GM21825 (cell line): ENCODE measurements at regions not wholly inside any gene's neighbourhood (a gene's known extent, or its start where the extent isn't known, plus 50 kb on each side); places are given as distances from the start of the nearest gene placed in this dataset.
"Not testable (repeated sequence)": the region's sequence is repeated elsewhere in the genome, so short reads cannot be mapped to it uniquely, and the experiment has no call there.

Experiments
- ATAC-seq: cut with Tn5 transposase; IDR thresholded peaks from one replicate; pipeline ENCODE4 v1.9.1; 2021; ENCODE audit warnings: mild to moderate bottlenecking, moderate library complexity; ENCODE audit not compliant: unreplicated experiment

DNA sequence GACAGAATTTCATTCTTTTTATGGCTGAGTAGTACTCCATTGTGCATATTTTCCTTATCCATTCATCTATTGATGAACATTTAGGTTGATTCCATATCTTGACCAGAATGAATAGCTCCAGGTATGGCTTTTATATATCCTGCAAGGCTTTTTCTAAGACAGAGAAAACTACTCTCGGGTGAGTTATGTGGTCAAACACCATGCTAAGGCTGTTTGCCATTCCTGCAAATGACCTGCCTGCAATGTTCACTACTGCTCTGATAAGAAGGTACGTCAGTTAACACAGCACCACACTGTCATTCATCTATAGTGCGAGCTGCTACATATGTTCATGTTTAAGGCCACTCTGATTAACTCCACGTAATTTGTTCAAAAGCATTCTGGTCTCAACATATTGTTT, 256.8 kb upstream of the RGMB start:
- ATAC-seq = no peak

DNA sequence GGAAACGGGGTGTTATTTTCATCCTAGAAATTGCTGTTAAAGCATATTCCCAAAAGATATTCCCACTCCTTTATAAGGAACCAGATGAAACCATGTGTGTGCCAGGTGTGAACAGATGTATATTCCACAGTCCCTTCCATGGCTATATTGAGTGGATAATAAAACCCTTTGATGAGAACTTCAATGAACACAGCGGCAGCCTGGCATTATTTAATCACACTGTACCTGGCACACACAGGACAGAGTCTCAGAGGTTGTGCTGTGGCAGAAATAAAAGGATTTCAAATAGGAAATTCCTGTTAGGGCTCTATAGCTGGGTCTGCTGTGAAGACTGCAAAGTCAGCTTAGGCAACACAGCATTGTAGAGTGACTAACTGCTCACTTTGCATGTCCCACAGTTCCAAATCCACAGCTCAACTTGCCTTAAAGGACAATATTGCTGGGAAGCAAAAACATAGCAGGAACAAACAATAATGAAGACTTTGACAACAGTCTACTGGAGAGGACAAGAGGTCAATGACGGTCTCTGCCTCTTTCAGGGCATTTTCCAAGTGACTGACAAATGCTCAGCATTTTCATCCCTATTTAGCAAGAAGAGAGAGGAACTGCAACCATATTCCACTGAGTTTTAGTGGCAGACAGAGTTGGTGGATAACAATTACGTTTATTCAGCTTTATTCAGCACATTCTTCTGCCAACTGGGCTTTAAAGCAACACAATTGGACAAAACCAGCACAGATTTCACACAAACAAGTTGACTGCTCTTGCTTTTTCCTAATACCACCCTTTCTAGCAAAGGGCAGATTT, 255.7 kb upstream of the RGMB start:
- ATAC-seq = no peak

DNA sequence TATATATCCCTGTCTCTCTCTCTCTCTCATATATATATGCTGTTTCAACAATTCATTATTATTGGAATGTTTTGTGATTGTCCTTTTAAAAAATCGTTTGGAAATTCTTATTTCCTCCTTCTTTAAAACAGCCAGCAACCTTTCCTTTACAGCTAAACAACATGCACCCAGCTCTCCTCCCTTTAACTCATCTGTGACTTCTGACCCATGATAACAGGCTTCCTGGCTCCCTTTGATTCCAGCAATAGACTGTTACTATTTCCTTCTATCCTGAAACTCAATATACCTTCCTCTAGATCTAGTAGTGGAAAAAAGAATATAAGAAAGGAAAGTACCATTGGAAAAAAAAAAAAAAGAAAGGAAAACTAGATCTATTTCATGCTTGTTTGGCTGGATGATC, 254.7 kb upstream of the RGMB start:
- ATAC-seq = no peak

DNA sequence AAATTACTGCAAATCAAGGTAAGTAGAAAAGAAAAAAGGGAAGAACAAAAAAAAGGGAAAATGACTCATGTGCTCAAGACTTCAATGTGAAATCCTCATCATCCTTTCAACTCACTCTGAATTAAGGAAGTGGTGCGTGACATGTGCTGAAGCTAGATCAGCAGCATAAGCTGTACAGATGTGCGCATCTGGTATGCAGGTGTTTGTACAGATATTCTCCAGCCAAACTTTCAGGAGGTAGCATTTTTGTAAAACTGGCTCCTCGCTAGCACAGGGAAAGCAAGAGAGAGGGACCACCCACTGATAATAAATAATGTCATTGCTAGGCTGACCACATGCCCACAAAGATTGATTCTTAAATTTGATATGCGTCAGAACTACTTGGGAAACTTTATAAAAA, 253.9 kb upstream of the RGMB start:
- ATAC-seq = no peak

DNA sequence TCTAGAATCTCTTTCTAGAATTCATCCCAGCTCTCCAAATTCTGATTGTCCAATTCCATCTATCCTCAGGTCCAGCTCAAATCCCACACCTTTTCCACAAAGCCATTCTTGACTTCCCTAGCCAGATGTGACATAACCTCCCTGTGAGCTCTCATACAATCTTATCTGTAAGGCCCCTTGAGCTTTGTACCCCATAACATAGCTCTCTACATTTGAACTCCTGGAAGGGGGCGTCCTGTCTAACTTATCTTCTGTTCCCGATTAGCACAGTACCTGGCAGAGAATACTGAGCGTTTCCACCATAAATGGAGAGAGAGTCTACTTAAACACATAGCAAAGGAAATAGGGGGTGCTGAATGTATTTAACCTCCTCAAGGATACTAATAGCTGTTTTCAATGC, 251.6 kb upstream of the RGMB start:
- ATAC-seq = no peak

DNA sequence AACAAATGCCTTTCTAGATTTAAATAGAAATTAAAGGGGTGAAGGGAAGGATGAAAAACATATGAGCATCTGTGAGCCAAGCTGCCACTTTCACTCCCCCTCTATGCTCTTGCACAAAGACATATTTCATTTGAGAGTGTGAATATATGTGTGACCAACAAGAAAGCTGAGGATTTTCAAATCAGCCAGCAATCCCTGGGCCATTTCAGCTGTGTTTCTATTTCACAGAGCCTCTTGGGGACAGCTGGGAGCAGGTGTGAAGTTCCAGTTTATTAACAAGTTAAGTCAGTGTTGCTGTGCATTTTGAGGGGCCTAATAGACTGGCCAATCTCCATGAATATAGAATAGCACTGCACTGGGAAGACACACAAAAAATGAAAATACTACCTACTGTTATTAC, 248.7 kb upstream of the RGMB start:
- ATAC-seq = no peak

DNA sequence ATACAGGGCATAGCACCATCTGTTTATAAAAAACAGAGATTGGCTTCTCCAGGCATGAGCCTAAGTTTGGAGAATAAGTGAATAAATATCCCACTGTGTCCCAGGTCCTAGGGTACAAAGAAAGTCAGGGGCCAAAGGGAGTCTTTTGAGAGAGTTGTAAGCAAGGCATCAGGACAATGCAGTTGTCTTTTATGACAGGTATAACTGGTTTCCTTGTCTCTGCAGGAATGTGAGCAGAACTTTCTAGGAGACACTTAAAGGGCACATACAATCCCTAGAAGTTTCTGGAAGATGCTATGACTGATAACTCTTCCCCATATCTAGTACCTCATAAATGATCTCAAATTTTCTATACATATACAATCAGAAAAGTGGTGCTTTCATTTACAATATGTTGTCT, 245.6 kb upstream of the RGMB start:
- no peak for ATAC-seq

DNA sequence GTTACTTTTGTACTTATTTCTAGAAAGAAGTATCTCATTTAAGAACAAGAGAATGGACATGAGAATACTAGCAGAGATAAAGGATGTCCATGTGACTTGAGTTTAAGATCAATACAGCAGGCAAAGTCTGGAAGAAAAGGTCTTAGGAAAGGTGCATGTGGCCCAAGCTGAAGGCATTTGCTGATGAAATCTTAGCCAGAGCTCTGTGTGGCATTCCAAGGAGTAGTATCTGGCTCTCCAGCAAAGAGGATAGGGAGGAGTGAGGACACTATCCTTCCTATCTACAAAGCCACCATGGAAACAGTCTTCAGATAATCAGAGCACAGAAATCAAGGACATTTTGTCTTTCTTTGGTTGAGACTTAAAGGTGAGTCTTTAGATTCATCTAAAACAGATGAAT, 244.1 kb upstream of the RGMB start:
- ATAC-seq = no peak

DNA sequence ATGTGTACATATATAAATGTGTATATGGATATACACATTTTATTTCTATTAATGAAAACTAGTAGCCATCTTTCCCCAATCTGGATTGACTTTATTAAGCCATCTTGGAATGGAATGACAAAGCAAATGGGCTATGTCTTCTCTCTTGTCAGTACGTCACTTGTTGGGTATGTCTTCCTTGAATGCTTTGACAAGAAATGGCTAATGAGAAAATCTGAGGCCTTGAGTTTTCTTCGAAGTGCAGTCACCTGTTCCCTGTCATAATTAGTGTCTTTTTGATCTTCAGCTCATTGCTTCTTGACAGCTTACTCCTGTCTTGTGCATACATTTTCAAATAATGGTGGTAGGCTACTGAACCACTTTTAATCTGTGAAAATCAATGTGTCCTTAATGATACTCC, 243.2 kb upstream of the RGMB start:
- no peak for ATAC-seq

DNA sequence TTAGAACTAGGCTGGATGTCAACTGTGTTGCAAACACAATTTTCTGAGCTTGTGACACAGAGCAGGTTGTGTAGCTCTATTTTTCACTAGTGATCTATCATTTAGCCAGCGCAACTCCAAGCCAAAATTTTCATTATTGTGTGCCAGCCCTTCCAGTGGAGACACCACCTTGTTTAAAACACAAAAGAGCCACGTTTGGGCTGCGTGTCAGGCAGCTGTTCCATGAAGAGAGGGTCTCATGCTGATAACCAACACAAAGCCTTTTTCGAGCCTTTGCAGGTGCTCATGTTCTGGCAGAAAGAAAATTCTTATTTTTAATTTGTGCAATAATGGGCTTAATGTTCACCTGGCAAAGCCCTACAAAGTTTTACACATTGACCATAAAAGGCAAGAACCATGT, 237.6 kb upstream of the RGMB start:
- no peak for ATAC-seq

DNA sequence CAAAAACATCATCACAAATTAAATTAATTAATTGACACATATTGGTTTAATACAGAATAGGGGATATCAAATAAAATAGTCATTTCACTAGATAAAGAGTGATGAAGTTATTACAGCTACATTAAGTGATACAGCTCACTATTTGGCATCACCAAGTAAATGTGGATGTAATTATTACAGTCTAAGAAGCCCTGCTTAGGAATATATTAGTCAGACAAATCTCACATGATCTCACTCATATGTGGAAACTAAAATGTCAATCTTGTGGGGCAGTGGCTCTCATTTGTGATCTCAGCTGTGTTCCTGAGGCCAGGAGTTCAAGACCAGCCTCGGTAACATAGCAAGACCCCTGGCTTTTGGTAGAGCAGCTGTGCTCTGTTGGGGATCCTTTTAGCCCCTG, 233.4 kb upstream of the RGMB start:
- no peak for ATAC-seq

DNA sequence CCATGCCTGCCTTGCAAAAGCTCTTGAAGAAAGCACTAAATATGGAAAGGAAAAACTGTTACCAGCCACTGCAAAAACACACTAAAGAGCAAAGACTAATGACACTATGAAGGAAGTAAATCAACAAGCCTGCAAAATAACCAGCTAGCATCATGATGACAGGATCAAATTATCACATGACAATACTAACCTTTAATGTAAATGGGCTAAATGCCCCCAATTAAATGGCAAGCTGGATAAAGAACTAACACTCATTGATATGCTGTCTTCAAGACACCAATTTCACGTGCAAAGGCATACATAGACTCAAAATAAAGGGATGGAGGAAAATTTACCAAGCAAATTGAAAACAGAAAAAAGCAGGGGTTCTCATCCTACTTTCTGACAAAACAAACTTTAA, 231.8 kb upstream of the RGMB start:
- ATAC-seq = no peak

DNA sequence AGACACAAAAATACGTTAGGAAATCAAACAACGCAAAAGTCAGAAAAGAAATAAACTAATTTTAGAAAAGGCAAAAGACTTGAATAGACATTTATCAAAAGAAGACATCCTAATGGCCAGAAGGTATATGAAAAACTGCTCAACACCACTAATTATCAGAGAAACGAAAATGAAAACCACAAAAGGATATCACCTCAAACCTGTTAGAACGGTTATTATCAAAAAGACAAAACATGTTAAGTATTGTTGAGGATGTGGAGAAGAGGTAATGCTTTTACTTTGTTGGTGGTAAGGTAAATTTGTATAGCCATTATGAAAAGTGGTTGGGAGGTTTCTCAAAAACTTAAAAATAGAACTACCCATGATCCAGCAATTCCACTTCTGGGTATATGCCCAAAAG, 230.0 kb upstream of the RGMB start:
- no peak for ATAC-seq

DNA sequence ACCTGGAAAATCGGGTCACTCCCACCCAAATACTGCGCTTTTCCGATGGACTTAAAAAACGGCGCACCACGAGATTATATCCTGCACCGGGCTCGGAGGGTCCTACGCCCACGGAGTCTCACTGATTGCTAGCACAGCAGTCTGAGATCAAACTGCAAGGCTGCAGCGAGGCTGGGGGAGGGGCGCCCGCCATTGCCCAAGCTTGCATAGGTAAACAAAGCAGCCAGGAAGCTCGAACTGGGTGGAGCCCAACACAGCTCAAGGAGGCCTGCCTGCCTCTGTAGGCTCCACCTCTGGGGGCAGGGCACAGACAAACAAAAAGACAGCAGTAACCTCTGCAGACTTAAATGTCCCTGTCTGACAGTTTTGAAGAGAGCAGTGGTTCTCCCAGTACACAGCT, 226.5 kb upstream of the RGMB start:
- not testable (repeated sequence) for ATAC-seq

DNA sequence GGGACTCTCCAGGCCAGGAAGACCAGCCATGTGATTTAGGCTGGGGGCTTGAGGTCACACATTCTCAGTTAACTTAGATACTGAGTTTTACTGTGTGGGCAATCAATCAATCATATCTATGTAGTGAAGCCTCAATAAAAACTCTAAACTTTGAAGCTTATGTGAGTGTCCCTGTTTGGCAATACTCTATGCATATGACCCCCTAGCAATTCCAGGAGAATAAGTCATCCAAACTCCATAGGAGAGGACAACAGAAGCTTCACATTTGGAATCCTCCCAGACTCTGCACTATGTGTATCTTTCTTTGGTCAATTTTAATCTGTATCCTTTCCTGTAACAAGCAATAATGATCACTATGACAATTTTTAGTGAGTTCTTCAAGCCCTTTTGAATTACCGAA, 216.8 kb upstream of the RGMB start:
- ATAC-seq = no peak

DNA sequence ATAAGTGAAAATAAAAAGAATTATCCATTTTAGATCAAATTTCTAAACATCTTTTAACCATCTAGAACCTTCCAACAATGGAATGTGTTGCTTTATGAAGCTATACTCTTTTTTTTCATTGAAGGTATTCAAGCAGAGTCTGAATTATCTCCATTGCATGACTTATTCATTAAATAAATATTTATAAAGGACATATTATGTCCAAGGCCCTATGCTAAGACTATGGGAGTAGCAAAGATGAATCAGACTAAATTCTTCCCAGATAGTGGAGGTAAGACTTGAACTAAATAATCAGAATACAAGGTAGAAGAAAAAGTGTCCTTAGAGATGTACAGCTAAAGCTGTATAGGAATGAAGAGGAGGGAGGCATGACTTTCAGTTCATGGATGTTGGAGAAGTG, 215.5 kb upstream of the RGMB start:
- no peak for ATAC-seq

DNA sequence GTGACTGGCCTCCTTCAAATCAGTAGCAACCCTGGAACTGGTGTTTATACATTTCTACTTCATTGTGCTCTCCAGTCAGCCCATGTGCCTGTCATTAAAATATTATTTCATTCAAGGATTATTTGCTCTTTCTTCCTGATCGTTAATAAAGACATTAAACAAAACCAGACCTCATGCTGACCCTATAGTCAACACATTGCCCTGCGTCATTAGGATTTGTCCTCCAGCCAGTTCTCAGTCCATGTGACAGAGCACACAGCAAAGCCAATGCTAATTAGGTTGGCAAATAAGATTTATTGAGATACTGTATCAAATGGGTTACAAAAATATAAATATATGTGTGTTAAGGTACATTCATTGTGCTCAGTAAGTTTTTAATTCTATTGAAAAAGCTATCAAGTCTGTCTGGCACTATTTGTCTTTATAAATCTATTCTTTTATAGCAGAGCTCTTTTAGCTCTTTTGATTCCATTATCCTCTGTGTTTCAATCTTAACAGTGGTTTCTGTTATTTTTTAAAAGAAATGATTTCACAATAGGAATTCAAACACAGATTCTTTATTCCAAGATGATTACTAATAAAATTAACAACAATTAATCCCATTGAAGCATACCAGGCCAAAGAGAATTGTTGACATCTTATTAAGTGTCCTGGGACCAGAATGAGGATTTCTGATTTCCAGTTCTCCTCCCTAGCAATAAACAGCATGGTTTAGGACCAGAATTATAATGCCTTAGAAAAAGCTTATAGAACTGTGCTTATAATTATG, 209.4 kb upstream of the RGMB start:
- ATAC-seq = no peak

DNA sequence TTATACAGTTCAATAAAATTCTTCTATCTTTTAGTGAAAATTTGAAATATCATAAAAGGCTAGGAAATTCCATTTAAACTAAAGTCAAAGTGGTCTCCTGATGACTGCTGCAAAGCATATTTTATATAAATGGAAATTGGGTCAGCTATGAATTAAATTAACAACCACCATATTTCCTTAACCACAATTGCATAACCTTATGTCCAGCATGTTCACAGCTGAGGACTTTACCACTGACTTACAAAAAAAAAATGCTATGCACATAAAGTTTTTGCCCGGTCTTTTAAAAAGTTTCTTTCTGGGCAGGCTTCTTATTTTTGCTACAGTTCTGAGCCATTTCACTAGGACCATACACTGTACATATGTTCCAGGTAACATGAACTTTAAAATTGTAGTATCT, 208.6 kb upstream of the RGMB start:
- ATAC-seq = no peak

DNA sequence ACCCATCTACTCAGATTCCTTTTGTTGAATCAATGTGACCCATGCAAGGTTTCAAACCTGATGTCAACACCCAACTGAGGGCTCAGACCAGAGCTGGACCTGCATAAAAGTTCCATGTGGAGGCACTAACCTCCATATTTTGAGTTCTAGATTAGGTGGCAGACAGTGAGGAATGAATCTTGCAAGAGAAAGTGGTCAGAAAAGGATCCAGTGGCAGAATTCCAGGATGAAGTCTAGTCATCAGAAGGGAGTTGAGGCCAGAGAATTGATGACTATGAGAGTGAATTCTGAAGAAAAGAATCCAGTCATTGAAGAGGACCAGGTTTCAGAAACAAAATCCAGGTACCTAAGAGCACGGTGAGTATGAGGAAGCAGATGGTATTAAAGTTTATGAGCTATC, 205.1 kb upstream of the RGMB start:
- ATAC-seq = no peak

DNA sequence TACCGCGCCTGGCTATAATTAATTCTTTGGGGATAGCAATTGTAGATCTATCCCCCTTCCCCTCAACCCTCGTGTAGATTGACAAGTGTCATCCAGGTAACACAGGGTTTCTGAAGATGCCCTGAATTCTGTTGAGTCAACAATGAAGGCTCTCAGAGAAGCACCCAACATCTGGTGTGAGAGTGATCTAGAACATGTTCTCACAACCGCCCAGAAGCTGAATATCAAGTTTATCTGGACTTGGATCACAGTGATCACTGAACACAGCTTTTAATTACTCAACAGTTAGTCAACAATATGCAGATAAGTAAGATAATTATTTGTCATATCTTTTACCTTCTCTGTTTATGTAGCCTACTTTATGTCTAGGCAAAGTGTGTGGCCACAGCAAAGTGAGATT, 204.2 kb upstream of the RGMB start:
- ATAC-seq = no peak

DNA sequence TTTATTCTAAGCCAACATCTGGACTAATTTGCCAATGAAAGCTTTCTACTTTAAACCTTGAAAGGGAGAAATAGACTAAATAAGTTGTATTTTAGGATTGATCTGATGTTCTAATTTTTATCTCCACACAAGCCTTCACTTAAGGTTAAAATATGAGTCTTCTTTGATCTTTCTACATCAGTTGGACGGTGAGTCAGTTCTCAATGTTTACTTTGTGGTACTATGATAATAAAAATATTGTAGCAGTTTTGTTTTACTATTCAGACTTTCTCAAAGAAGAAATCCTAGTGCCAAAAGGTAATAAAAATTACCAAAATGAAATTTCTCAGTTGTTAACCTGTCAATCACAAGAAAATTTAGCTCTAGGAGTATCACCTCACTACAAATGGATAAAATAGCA, 203.5 kb upstream of the RGMB start:
- no peak for ATAC-seq

DNA sequence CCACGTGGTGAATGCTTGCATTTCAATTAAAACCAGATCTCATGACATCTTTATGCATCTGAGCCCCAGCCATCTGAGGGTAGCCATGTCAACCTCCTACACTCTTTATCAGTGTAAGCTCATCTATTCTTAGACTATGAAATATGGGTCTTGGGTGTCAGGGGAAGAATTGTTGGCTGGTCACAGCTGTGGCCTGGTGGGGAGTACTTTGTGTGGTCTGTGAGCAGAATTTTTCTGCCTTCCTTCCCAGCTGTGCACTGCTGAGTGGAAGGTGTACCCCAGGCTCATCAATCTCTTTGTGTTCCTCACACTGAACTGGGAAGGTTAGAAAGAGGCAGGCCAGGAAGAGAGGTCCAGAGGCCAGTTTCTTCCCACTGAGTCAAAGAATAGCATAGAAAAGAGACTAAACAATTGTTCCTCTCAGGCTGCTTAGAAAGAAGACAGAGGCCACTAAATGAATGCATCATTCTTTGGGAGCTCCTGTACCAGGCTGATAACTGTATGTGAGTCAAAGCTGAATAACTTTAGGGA, 202.7 kb upstream of the RGMB start:
- no peak for ATAC-seq
